ENCODE measurements at regions not wholly inside any gene's neighbourhood (a gene's known extent, or its start where the extent isn't known, plus 50 kb on each side); places are given as distances from the start of the nearest gene placed in this dataset.

DNA sequence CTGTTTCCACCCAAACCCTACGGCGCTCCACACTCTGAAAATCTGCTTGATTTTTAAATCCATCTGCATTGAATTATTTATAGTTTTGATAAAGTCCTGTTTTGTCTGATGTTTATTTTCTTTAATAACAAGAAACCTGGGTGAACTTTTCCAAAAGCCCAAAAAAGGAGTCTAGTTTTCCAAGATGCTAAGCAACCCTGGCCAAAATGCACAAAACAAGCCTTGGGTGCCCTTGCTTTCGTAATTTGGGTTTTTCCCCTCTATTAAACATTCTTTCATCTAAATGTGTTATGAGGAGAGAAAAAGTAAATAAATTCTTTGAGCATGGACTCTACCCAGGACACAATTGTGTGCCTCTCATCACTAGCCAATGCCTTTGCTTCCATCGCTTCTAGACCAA, 468.9 kb downstream of the MCTP2 start:
- TF ChIP-seq, protein P1, sequence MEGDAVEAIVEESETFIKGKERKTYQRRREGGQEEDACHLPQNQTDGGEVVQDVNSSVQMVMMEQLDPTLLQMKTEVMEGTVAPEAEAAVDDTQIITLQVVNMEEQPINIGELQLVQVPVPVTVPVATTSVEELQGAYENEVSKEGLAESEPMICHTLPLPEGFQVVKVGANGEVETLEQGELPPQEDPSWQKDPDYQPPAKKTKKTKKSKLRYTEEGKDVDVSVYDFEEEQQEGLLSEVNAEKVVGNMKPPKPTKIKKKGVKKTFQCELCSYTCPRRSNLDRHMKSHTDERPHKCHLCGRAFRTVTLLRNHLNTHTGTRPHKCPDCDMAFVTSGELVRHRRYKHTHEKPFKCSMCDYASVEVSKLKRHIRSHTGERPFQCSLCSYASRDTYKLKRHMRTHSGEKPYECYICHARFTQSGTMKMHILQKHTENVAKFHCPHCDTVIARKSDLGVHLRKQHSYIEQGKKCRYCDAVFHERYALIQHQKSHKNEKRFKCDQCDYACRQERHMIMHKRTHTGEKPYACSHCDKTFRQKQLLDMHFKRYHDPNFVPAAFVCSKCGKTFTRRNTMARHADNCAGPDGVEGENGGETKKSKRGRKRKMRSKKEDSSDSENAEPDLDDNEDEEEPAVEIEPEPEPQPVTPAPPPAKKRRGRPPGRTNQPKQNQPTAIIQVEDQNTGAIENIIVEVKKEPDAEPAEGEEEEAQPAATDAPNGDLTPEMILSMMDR (conservative IDR thresholded peaks at IDR 0.05; ENCODE audit: low read length): no peak
- DNase-seq (ENCODE audit: low read depth): no peak

DNA sequence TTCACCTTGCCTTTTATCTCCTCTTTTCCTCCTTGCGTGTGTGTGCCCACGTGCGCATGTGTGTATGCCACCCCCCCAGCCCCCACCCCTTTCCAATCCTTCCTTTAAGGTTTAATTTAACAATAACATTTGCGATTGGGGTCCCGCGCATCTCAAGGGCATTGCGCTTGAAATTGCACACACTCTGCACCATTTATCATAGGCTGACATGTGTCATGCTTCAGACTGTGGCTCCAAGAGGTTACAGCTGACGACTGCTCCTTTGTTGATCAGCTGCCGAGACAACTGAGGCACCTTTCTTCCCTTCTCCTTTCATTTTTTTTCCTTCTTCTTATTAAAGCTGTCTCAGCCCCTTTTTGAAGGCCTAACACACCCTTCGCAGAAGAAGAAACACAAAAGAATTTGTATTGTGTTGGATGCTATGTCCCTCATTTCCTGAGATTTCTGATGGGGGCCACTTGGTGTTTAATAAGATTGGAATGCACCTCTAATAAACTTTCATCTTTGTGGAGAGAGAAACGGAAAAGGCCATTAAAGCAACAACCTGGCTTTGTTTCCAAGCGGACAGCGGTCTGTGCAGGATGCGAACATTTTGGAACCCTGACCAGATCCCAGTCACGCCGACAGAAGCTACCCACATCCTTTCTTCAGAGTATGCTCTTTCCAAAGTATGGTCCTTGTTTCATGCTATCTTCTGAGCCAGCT, 470.1 kb downstream of the MCTP2 start:
- TF ChIP-seq, protein P1 (conservative IDR thresholded peaks at IDR 0.05; ENCODE audit: low read length): no peak
- DNase-seq (ENCODE audit: low read depth): no peak

More for the DNA sequence above, 468.9 kb downstream of the MCTP2 start:
- no peak overlapping the region for H3K4me3 ChIP-seq (ENCODE audit: low read length)

DNA sequence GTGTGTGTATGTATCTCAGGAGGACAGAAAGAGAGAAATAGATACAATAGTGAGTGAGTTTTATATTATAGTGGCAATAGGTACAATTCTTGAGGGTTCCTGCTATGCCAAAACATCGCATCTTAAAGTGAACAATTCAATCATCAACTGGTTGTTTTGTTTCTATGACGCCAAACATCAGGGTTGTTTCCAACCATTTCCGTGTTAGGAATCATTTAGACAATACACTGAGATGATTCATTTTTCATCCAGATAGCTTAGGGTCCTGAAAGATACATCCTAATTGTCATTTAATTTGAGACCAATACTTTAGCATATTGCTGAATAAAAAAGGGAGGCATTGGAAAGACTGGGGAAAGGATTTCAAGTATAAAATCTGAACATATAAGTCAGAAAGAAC, 472.2 kb downstream of the MCTP2 start:
- H3K4me3 ChIP-seq (ENCODE audit: low read length): no peak overlapping the region
- TF ChIP-seq, protein P1 (conservative IDR thresholded peaks at IDR 0.05; ENCODE audit: low read length): no peak
- DNase-seq (ENCODE audit: low read depth): no peak

More for the DNA sequence above, 470.1 kb downstream of the MCTP2 start:
- no peak overlapping the region for H3K4me3 ChIP-seq (ENCODE audit: low read length)

DNA sequence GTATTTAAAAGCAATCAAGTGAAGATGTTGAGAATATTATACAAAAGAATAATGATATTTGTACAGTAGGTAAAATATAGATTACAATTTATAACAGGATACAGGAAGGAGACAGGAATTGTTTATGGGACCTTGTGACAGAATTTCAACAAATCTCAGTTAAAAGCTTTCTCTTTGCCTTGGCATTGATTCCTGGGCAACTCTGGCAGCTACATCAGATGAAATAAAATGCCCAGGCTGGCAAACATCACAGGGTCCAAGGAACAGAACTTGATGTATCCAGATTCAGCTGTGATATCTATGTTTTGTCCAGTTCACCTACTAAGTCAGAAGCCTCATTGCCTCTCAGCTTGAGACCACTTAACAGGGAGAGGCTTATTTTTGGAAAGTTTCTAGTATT, 473.1 kb downstream of the MCTP2 start:
- DNase-seq (ENCODE audit: low read depth): no peak
- TF ChIP-seq, protein P1 (conservative IDR thresholded peaks at IDR 0.05; ENCODE audit: low read length): no peak
- no peak overlapping the region for H3K4me3 ChIP-seq (ENCODE audit: low read length)

DNA sequence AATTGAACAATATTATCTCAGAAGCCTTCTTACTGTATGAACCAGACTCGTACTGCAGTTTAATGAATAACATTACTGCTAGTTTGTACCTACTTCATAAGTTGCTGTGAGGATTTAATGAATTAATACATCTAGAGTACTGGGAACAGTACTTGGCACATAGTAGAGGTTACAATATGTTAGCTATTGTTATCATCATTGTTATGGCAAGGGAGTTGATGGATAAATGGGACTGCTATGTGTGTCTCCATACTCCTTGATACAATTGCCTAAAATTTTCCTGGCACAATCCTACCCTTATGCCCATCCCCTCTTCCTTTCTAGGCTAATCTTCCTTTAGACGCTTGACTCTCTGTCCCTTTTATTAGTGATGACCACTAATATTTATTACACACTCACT, 473.6 kb downstream of the MCTP2 start:
- TF ChIP-seq, protein P1 (conservative IDR thresholded peaks at IDR 0.05; ENCODE audit: low read length): no peak

DNA sequence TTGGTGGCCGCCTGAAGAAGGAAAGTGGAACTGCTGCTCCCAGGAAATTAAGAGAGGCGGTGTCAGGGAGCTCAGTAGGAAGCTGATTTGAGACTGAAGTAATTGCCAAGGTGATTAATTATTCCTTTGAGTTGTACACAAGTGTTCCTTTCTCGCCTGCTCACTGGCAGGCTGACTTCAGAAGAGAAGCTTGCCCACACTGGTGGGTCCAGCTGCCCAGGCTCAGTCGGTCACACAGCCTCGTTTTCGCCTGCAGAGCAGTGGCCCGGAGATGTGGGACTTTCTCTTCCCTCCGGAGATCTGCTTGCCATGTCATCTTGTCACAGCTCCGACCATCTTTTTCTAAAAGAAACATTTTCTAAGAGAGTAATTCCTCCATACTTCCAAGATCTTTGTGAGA, 478.0 kb downstream of the MCTP2 start:
- no peak for DNase-seq (ENCODE audit: low read depth)

More for the DNA sequence above, 473.6 kb downstream of the MCTP2 start:
- H3K4me3 ChIP-seq (ENCODE audit: low read length): no peak overlapping the region
- DNase-seq (ENCODE audit: low read depth): no peak

More for the DNA sequence above, 478.0 kb downstream of the MCTP2 start:
- TF ChIP-seq, protein P1 (conservative IDR thresholded peaks at IDR 0.05; ENCODE audit: low read length): no peak
- H3K4me3 ChIP-seq (ENCODE audit: low read length): no peak overlapping the region

All from AG10803 (cell line).